Right lobe of liver (tissue), 4 donors: ENCODE measurements at regions not wholly inside any gene's neighbourhood (a gene's known extent, or its start where the extent isn't known, plus 50 kb on each side); places are given as distances from the start of the nearest gene placed in this dataset.

Experiments
- POLR2A ChIP-seq: fragments of 450-650 bp; IDR thresholded peaks from one replicate; pipeline ENCODE4 v1.6.1; 2017; ENCODE audit warnings: antibody characterized with exemption, mild to moderate bottlenecking
- TF ChIP-seq, protein P1 (sequence below), 4 donors: fragments of 200-600 bp in 3 of 4; fragments of 450-650 bp in 1 of 4; IDR thresholded peaks; one replicate each; pipeline versions ENCODE4 v1.5.1 to v1.8.0; 2016 to 2022; ENCODE audit warnings: antibody characterized with exemption in 4 of 4, mild to moderate bottlenecking in 2 of 4
- donor health status: DM: no; HTN: no; CAD: no.
- donor health status: DM: no; HTN: no; CAD: no.
- donor health status: DM: no; HTN: yes; CAD: no.

DNA sequence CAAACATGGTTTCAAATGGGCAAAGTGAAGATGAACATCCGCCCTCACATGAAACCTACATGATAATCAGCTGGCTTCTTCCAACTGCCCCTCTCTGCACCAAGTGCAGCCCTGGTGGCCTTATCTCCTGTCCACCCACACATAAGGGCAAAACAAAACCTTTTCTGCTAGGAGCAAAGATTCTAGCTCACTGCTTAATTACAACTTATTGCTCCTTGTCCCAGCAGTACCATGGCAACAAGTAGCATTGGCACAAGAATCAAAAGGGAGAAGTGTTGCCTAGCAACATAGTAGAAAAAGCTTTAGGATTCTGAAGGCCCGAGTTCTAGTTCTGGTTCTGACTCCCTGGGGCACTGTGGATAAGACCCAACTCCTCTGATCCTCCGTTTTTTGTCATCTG lies 68.7 kb upstream of the BMAL1 start:
- TF ChIP-seq POLR2A = no peak
- TF ChIP-seq, protein P1, sequence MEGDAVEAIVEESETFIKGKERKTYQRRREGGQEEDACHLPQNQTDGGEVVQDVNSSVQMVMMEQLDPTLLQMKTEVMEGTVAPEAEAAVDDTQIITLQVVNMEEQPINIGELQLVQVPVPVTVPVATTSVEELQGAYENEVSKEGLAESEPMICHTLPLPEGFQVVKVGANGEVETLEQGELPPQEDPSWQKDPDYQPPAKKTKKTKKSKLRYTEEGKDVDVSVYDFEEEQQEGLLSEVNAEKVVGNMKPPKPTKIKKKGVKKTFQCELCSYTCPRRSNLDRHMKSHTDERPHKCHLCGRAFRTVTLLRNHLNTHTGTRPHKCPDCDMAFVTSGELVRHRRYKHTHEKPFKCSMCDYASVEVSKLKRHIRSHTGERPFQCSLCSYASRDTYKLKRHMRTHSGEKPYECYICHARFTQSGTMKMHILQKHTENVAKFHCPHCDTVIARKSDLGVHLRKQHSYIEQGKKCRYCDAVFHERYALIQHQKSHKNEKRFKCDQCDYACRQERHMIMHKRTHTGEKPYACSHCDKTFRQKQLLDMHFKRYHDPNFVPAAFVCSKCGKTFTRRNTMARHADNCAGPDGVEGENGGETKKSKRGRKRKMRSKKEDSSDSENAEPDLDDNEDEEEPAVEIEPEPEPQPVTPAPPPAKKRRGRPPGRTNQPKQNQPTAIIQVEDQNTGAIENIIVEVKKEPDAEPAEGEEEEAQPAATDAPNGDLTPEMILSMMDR (IDR thresholded peaks at IDR 0.05) = no peak
